NCI-H2029 (cell line): ENCODE measurements at regions not wholly inside any gene's neighbourhood (a gene's known extent, or its start where the extent isn't known, plus 50 kb on each side); places are given as distances from the start of the nearest gene placed in this dataset.
"Not testable (repeated sequence)": the region's sequence is repeated elsewhere in the genome, so short reads cannot be mapped to it uniquely, and the experiment has no call there.

Experiments
- DNase-seq: peaks from one replicate; lab custom pipeline; 2025; lab: John Stamatoyannopoulos, UW

DNA sequence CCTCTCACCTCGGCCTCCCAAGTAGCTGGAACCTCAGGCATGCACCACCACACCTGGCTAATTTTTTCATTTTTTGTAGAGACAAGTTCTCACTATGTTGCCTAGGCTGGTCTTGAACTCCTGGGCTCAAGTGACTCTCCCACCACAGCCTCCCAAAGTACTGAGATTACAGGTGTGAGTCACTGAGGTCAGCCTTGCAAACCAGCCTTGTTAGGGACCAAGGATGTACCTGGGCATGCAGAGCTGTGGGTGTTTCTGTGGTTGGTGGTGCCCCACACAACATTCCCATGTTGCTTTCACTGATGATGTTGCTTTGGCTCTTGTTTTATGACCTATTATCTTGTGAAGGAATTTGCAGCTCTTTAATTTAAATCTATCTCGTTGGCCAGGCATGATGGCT, 54.8 kb downstream of the OTUD1 start:
- DNase-seq, result no peak

DNA sequence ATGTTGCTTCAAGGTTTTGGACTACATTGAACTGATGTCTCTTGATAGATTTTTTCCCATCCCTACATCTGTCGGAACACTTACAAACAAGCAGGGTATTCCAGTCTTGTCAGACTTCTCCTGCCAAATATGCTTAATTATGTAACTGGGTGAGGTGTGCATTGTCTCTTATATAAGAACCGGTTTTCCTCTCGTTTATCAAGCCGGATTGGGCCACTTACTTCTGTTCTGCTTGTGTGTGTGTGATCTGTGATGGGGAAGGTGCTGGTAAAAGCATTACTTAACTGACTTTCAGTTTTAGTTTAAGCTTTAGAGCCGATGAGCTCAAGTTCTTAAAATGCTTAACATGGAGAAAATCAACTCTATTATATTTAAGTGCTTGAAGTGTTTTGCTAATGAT, 57.9 kb downstream of the OTUD1 start:
- no peak for DNase-seq

DNA sequence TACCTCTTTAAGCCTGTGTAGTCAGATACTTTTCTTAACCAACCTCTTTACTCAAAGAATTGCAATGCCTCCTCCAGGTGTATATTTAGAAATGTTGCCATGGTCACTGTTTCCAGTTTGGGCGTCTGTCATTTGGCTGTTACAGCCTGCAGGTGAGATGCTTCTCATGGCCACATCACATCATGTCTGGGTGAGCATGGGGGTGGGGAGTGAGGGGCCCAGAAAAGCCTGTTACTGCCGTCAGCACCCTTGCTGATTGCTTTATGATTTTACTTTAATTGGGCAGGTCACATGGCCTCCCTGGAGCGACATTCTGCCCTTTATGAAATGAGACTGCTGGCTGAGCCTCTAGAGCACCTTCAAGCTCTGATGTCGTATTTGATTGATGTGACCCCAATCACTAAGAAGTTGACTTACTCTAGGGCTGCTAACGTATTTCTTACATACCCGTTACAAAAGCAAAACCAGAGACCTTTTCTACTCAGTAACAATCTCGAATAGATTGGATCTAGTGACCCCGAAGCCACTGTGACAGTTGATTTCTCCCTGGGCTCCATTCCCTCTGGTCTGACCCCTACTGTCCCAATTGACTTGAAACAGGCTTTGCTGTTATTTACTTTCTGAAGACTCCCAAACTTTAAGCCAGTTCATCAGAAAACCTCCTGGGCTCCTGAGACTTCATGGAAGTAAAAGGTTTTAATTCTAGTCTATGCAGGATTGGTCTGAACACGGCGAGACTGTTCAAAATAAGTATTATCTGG, 60.7 kb downstream of the OTUD1 start:
- no peak for DNase-seq

DNA sequence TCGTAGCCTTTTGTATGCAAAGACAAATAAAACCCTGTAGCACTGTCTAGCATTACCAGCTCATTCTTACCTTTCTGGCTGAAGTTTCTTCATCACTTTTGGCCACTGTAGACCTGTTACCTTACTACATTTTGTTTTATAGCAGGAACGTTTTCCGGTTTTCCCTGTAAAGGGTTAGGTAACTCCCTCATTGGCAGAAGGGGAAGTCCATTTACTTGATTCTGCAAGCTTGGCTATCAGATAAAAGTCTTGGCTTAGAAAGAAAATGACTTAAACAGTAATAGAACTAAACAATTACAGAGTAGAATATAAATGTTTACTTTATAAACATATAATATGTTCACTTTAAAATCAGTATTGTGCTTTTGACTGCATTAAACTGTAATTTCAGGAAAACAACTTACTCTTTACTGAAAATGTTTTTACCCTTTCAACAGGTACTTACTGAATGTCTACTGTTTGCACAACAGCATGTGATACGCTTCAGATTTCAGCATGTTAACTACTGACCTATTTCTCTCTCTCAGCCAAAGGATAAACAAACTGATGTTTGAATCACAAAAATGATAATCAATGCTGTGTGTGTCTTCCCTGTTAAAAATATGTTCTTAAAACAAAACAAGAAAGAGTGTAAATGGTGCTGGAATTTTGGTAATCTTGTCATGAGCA, 67.1 kb downstream of the OTUD1 start:
- DNase-seq, result no peak

DNA sequence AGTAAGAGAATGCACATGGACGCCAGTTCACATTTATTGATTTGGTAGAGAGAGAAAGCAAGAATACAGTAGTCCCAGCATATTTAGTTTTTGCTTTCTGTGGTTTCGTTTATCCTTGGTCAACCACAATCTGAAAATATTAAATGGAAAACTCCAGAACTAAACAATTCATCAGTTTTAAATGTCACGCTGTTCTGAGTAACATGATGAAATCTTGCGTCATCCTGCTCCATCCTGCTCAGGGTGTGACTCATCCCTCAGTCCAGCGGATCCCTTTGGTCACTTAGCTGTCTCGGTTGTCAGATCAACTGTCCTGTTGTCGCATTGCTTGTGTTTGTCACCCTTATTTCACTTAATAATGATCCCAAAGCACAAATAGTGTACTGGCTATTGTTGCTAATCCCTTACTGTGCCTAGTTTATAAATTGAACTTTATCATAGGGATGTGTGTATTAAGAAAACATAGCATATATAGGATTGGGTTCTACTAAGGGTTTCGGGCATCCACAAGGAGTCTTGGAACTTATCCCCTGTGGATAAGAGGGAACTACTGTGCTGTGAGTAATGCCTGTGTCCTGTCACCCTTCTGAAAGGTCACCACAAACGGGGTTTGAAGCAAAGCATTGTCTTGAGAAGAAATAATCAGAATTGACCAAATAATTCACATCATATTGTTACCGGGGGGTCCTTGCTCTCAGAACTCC, 73.6 kb downstream of the OTUD1 start:
- DNase-seq, result no peak

DNA sequence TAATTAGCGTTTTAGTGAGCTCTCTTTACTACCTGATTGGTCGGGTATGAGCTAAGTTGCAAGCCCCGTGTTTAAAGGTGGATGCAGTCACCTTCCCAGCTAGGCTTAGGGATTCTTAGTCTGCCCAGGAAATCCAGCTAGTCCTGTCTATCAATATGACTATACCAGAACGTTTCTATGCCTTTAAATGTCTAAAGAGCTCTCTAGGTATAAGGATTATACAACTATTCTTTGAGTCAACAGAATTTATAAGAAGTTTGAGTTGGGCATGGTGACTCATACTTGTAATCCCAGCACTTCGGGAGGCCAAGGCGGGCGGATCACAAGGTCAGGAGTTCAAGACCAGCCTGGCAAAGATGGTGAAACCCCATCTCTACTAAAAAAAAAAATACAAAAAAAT, 74.7 kb downstream of the OTUD1 start:
- not testable (repeated sequence) for DNase-seq

DNA sequence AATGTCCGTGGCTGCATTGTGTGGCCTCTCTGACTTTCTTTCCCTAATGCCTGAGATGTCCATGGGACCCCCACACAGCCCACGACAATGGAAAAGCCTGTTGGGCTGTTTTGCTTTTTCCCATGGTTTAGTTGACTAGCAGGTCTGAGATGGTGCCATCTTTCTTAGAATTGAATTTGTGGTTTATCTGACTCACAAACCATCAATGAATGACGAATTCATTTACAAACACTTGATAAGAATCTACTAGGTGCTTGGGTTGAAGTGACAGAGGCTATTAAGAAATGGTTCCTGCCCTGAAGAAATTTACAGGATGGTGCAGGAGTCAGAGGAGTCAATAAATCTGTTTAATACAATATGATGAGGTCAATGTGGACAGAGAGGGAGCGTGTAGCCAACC, 75.4 kb downstream of the OTUD1 start:
- no peak for DNase-seq

DNA sequence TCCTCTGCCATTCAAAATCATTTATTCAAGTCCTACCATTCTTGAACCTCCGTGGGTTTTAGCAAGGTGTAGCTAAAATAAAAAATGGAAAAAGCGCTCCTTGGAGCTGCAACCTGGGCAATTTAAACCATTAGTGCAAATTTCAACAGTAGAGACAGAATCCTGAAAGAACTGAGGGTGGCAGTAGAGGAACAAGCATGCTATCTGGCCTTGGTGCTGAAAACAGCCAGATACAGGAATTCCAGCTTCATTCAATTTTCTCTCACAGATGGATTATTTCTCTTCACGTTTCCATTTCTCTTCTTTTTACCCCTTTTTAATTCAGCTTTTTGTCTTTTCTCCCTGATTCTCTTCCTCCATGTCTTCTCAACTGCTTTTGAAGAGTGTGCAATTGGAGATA, 77.7 kb downstream of the OTUD1 start:
- DNase-seq, result no peak

DNA sequence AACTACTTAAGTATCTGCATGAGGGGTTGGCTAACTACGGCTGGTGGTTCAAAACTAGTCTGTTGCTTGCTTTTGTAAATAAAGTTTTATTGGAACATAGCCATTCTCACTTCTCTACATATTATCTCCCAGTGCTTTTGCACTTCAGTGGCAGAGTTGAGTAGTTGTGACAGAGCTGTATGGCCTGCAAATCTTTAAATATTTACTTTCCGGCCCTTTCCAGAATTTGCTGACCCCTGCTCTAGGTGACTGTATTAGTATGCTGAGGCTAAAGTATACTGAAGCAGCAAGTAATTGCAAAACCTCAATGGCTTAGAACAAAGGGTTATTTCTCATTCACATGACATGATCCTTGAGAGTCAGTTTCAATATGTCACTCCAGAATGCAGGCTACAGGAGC, 78.3 kb downstream of the OTUD1 start:
- no peak for DNase-seq

DNA sequence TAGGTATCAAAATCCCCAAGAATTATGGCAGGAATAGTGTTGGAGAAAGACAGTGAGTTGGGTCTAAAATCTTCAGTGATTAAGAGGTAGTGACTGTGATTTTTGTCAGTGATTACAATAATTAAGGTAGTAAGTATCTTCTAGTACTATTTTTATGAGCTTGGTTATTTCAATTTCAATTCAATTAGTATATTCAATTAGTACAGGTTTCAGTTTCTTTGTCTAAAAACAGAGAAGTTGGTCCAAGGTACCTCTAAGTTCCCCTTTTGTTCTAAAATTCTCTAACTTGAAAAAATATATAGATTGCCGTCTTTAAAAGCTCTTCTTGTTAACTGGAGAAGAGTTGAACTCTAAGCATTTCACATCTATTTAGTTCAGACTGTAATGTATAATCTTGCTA, 82.9 kb downstream of the OTUD1 start:
- no peak for DNase-seq

DNA sequence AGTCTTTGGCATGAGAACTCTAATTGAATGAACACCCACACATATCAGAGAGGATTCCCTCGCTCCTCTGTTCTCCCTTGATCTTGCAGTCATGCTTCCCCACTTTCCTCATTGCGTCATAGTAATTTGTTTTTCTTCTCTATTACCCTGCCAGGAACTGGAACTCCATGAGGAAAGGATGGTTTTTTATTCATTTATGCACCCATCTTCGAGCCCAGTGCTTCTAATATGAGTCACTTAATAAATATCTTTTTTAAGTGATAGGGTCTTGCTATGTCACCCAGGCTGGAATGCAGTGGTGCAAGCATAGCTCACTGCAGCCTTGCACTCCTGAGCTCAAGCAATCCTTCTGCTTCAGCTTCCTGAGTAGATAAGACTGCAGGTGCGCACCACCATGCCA, 83.5 kb downstream of the OTUD1 start:
- no peak for DNase-seq

DNA sequence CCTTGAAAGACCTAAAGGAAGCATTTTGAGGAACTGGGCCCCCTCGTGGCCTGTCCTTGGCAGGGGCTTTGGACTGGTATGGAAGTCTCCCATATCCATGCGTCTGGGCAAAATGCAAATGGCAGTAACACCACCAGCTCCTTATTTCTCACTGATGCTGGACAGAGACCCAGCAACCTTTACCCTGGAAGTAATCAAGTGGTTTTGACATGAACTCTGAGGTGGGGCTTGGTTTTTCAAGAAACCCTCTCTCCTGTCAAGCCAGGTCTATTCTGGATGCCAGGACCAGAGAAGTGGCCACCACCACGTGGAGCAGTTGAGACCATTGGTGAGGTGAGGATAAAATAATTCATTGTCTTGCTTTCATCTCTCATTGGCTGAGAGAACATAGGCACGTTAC, 84.4 kb downstream of the OTUD1 start:
- no peak for DNase-seq

DNA sequence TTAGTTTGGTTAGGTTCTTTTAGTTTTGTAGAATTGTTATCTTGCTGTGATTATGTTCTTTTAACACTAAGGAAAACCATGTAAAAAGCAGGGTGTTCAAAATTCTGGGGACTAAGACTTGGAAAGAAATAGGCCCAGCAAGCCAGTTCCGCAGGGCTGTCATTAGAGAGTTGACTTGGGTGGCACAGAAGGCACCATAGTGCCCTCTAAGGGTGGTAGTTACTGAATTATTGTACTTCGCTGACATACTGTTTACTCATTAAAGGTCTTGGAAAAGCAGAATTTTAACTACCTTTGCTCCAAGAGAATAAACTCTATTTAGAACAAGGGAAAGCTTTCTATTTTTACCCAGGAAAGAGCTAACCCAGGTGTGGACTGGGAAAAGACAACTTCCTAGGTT, 86.5 kb downstream of the OTUD1 start:
- no peak for DNase-seq

DNA sequence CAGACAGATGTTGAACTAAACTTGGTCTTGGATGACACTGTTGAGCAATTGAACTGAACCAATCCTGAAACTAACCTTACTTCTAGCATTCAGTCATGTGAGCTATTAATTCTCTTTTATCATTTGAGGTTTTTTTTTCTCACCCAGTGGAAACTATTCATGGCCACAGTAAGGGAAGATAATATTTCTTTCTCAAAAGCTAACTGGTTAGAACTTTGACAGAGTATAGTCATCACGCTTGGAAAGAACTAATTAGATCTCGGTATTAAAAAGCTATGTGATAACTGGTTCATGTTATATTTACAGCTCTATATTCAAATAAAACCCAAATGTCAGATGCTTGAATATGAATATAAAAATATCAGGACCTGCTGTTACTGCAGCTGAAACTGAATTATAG, 89.5 kb downstream of the OTUD1 start:
- DNase-seq, result no peak

DNA sequence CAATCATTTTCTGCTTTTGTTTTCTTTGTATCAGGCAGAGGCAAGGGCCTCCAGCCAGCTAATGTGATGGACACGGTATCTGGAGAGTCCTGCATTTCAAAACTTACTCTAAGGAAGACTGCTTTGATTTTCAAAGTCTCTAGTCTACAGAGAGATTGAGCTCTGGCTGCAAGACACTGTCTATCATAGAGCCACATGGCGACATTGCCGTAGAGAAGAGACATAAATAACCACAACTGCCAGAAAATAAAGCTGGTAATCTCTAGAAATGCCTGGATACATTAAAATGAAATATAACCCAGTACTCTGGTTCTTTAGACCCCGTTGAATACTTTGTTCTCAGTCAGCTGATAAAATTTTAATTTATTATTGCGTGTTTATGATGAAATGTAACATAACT, 90.8 kb downstream of the OTUD1 start:
- DNase-seq, result no peak

DNA sequence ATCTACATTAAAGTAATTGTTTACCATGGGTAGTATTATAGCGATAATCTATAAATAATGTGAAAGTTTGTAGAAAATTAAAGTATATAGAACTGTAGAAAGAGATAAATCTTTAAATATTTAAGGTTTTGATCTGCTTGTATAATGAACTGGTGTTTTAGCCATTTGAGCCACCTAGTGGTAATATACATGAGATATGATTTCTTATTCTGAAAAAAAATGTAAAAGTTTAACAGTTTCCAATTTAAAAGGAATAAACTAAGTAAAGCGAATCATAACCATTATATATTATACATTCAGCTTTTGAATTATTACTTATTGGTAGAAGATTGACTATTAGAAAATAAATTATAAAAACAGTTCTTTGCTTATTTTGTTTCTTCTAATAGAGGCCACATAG, 91.2 kb downstream of the OTUD1 start:
- DNase-seq, result no peak

DNA sequence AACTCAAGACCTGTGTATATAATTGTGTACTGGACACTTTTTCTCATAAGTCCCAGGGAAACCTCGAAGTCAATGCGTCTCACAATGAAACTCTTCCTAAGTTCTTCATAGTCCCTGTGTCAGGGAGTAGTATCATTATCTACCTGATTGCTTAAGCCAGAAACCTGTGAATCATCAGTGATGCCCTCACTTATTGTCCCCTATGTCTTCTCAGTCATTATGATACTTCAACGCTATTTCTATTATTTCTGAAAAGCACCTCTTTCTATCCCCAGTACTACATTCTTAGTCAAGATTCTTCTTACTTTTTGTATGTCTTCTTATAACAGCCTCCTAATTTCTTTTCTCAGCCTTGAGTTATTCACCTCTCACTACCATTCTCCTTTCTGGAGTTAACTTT, 94.3 kb downstream of the OTUD1 start:
- no peak for DNase-seq

DNA sequence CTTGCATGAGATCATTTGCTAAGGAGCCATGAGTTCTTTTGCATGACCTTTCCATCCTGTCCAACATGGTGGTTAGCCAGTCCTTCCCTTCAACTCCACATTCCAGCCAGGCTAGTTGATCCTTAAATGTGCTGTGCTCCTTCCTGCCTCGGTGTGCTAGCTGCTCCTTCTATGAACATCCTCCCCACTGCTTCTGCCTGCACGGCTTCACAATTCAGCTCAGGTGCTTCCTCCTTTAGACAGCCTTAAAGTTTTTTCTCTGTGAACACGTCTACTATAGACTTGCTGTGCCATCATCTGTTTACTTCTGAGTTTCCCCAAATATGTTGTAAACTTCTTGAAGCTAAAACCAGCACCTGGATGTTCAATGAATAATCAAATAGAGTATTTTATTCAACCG, 95.5 kb downstream of the OTUD1 start:
- DNase-seq, result no peak

DNA sequence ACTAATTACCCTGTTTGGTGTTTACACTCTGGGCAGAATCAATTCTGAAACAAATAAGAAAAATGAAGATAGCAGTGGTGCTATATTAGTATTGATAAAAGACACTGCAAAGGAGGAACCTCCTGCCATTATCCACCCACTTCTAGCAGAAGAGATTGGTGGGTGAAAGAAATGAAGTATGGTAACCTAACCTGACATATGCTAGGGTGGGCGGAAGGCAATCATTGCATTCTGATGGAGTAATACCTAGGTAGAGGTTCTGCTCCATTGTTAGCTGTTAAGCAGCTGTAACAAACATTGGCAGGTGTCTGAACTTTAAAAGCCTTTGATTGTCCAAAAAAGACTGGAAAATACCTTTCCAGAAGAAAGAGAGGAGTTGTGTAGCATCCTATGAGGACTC, 95.9 kb downstream of the OTUD1 start:
- DNase-seq, result no peak

DNA sequence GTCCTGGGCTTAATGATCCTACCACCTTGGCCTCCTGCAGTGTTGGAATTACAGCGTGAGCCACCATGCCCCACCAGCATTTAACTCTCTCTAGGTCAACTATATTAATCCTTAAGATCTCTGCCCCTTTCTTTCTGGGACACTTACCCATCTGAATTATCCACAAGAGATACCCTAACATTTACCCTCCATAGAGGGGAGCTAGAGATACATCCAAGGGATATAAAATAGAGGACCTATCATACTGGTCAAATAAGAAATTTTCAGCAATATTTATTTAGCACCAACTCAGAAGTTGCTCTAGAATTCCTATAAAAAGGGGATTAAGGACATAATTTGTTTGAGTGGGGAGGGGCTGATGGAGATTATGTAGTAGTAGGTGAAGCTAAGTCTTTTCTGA, 96.5 kb downstream of the OTUD1 start:
- DNase-seq, result no peak

DNA sequence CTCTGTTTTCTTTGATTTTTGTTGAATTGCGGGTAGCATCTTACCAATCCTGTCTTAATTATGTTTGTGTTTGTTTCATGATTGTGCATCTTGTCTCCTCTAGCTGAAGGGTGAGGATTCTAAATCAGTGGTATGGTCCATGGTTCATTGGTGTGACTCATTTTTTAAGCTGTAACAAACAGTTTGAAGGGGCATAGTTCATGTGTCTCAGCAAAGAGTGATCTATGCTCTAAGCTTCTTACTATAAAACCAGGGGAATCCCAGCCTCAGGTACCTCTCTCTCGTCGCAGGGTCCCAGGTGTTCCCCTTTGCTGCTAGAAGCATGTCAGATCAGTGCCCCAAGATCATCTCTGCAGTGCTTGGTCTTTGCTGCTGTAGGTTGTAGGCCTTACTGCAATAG, 100.1 kb downstream of the OTUD1 start:
- no peak for DNase-seq

DNA sequence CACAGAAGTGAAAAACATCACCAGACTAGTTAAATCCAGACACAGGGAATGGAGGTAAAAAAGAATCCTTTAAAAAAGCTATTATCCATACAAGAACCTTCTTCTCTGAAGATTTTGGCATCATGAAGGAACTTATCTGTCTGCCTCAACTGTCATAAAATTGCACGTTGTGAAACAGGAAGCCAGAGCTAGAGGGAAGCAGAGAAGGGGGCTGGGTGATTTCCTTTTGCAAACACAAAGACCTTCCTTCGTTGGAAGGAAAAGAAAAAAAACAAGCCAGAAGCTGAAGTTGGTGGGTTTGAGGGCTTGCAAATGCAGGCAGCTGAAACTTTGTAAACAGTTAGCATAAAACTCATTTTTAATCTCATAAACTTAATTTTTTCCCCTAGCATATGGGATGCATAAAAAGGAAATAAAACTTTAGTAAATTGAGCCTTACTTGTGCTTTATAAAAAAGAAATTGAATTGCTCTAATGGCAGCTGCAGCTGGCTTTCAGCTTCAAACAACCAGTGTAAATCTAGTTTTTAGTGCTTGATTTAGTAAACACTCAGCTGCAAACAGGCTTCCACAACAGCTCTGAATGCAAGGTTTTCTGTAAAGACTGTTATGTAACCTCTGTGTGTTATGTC, 101.6 kb downstream of the OTUD1 start:
- no peak for DNase-seq
